CD4-positive, alpha-beta T cell (primary cell): ENCODE measurements at regions not wholly inside any gene's neighbourhood (a gene's known extent, or its start where the extent isn't known, plus 50 kb on each side); places are given as distances from the start of the nearest gene placed in this dataset.

Experiments used
- ATAC-seq: fragments of 200-7000 bp; cut with Tn5 transposase; one replicate; pipeline ENCODE4 v1.10.0; 2022; ENCODE audit warnings: mild to moderate bottlenecking; ENCODE audit not compliant: poor library complexity
- CTCF ChIA-PET: fragments of 350-600 bp; sonication (Branson Sonifier 250); formaldehyde crosslinking; loops from one replicate; lab custom pipeline; 2021; ENCODE audit warnings: antibody characterized with exemption, inconsistent platforms; lab: Charles Lee
- POLR2A ChIA-PET: fragments of 350-600 bp; sonication (Branson Sonifier 250); formaldehyde crosslinking; loops from one replicate; lab custom pipeline; 2021; ENCODE audit warnings: antibody characterized with exemption, inconsistent platforms; lab: Charles Lee
- DNase-seq, 14 experiments: peaks; one replicate each; pipeline ENCODE4 v3.0.0-alpha.2; 2013 to 2020; ENCODE audit warnings: mixed read lengths in 2 of 14
- H3K27ac ChIP-seq, 2 donors: one replicate each; pipeline versions ENCODE4 v1.5.1 to v1.7.0; 2013; ENCODE audit warnings: low read length in 2 of 2, low read depth in 1 of 2, mild to moderate bottlenecking in 1 of 2
- H3K27me3 ChIP-seq, 2 experiments: 1 replicate in 1 of 2; 2 replicates in 1 of 2; pipeline versions ENCODE4 v1.6.1 to v1.7.0; 2013; ENCODE audit warnings: low read length in 2 of 2, control low read depth in 1 of 2, mild to moderate bottlenecking in 1 of 2, moderate library complexity in 1 of 2; ENCODE audit not compliant: insufficient read depth in 2 of 2, control insufficient read depth in 1 of 2
- H3K36me3 ChIP-seq: one replicate; pipeline ENCODE4 v1.6.1; 2013; ENCODE audit warnings: low read length, control low read depth; ENCODE audit not compliant: insufficient read depth
- H3K4me1 ChIP-seq: one replicate; pipeline ENCODE4 v1.6.1; 2013; ENCODE audit warnings: low read length, control low read depth; ENCODE audit not compliant: insufficient read depth
- H3K4me3 ChIP-seq: one replicate; pipeline ENCODE4 v1.5.1; 2013; ENCODE audit warnings: mild to moderate bottlenecking, low read length, moderate library complexity
- H3K9me3 ChIP-seq, 2 experiments: 1 replicate in 1 of 2; 2 replicates in 1 of 2; pipeline versions ENCODE4 v1.6.1 to v1.7.0; 2013; ENCODE audit warnings: low read length in 2 of 2, mild to moderate bottlenecking in 2 of 2, control low read depth in 1 of 2, moderate library complexity in 1 of 2; ENCODE audit not compliant: control insufficient read depth in 1 of 2, insufficient read depth in 1 of 2
- H3K27ac Mint-ChIP-seq: one replicate; pipeline ENCODE4 v1.8.0; 2020; ENCODE audit warnings: mixed read lengths
- H3K27me3 Mint-ChIP-seq: one replicate; pipeline ENCODE4 v1.8.0; 2021; ENCODE audit warnings: mixed read lengths
- H3K36me3 Mint-ChIP-seq: one replicate; pipeline ENCODE4 v1.8.0; 2021; ENCODE audit warnings: low read depth, mixed read lengths
- H3K4me1 Mint-ChIP-seq: one replicate; pipeline ENCODE4 v1.8.0; 2021; ENCODE audit warnings: low read depth, mixed read lengths
- H3K4me3 Mint-ChIP-seq: one replicate; pipeline ENCODE4 v1.8.0; 2020; ENCODE audit warnings: mild to moderate bottlenecking, mixed read lengths
- H3K9me3 Mint-ChIP-seq: one replicate; pipeline ENCODE4 v1.8.0; 2020; ENCODE audit warnings: mixed read lengths
- CTCF ChIP-seq: fragments of 200-600 bp; IDR thresholded peaks from one replicate; pipeline ENCODE4 v1.8.0; 2022; ENCODE audit warnings: antibody characterized with exemption, mild to moderate bottlenecking
- intact Hi-C, 2 experiments: fragments of 100-400 bp; cut with DNase I in 1 of 2; cut with micrococcal nuclease in 1 of 2; formaldehyde crosslinking; loops; one replicate each; pipeline versions ENCODE4 v1.15.1 to v1.9.0; 2023 to 2025; cut with DNase I, micrococcal nuclease

DNA sequence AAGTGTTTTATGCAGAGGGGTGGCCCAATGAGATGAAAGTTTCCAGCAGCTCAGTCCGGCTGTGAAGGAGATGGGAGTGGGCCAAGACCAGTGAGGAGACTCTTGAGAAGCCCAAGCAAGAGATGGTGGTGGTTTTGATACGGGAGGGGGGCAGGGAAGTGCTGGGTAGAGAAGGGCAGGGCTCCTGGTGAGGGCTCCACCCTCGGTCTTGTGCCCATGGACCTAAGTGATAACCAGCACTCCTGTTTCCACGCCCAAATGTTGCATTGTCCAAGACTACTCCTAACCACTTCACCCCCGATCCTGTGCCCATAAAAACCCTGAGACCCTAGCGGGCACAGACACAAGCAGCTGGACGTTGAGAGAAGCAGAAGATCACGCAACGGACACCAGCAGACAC lies 140.9 kb downstream of the MIS18A start:
- Histone ChIP-seq H3K4me3 (no peak overlapping the region), H3K27ac (no peak overlapping the region), H3K9me3 (peaks cover 0 to 3% of the 10 kb centered on the region in 2 experiments), H3K4me1 (no peaks in the 10 kb centered on the region), H3K27me3 (peaks cover 0 to 2% of the 10 kb centered on the region in 2 experiments), H3K36me3 (no peaks in the 10 kb centered on the region)
- DNase-seq: no peak
- no peak for TF ChIP-seq CTCF
- intact Hi-C loops: no loop called here
- ChIA-PET POLR2A (no interaction called here), CTCF (no interaction called here)
- Mint-ChIP-seq H3K27me3 (peaks cover 15% of the 10 kb centered on the region), H3K27ac (no peak overlapping the region), H3K9me3 (no peaks in the 10 kb centered on the region), H3K4me1 (no peaks in the 10 kb centered on the region), H3K36me3 (no peaks in the 10 kb centered on the region), H3K4me3 (no peak overlapping the region)
- no peak for ATAC-seq

DNA sequence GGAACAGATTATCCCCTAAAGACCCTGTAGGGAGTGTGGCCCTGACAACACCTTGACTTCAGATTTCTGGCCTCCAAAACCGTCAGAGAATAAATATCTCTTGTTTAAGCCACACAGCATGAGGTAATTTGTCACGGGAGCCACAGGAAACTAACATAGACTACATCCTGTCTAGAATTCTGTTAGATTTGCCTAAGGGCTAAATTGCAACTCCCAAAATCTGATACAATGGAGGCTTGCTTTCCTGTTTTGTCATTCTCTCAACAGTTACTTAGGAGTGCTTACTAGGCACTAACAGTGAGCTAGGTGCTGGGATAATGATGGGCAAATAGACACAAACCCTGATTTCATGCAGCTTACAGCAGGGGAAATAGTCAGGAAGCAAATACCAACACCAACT lies 141.6 kb downstream of the MIS18A start:
- Histone ChIP-seq H3K27me3 (peaks cover 0 to 2% of the 10 kb centered on the region in 2 experiments), H3K9me3 (peaks cover 0 to 3% of the 10 kb centered on the region in 2 experiments), H3K4me3 (no peak overlapping the region), H3K36me3 (no peaks in the 10 kb centered on the region), H3K4me1 (no peaks in the 10 kb centered on the region), H3K27ac (no peak overlapping the region)
- Mint-ChIP-seq H3K27me3 (peaks cover 10% of the 10 kb centered on the region), H3K4me3 (no peak overlapping the region), H3K27ac (no peak overlapping the region), H3K9me3 (no peaks in the 10 kb centered on the region), H3K36me3 (no peaks in the 10 kb centered on the region), H3K4me1 (no peaks in the 10 kb centered on the region)
- ATAC-seq (no peak), DNase-seq (no peak)
- ChIA-PET CTCF (no interaction called here), POLR2A (no interaction called here)
- intact Hi-C loops: no loop called here
- TF ChIP-seq CTCF: no peak

DNA sequence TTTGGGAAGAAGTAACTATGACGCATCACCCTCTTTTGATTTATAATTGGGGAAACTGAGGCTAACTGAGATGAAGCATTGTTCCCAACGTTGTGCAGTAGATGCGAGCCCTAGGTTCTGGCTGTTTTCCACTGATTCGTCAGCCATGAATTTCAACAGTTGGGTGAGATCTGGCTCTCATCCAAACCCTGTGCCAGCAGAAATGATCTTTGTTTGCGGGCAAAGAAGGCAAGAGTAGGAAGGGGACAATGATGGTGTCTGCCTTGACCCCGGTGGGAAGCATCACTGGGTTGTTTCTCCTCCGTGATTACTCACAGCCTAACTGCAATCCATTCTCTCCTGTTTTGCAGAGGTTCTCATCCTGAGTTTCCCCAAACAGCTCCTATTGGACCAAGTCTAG lies 142.3 kb downstream of the MIS18A start:
- no peaks in the 10 kb centered on the region for H3K27me3 ChIP-seq
- POLR2A ChIA-PET: no interaction called here
- H3K4me3 ChIP-seq: no peak overlapping the region
- H3K36me3 ChIP-seq: no peaks in the 10 kb centered on the region
- no peak for ATAC-seq
- H3K36me3 Mint-ChIP-seq: no peaks in the 10 kb centered on the region
- no peak overlapping the region for H3K4me3 Mint-ChIP-seq
- no peak overlapping the region for H3K27ac Mint-ChIP-seq
- no peak for TF ChIP-seq CTCF
- DNase-seq: no peak
- no peak overlapping the region for H3K27ac ChIP-seq
- no peaks in the 10 kb centered on the region for H3K4me1 Mint-ChIP-seq
- H3K27me3 Mint-ChIP-seq: peaks cover 16% of the 10 kb centered on the region
- H3K4me1 ChIP-seq: no peaks in the 10 kb centered on the region
- H3K9me3 Mint-ChIP-seq: no peaks in the 10 kb centered on the region
- CTCF ChIA-PET: no interaction called here
- intact Hi-C loops: no loop called here
- H3K9me3 ChIP-seq: peaks cover 0 to 3% of the 10 kb centered on the region in 2 experiments
